GM23338 (cell line): ENCODE measurements at regions not wholly inside any gene's neighbourhood (a gene's known extent, or its start where the extent isn't known, plus 50 kb on each side); places are given as distances from the start of the nearest gene placed in this dataset.

Experiments used
- ATAC-seq: fragments of 200-7000 bp; cut with Tn5 transposase; 3 replicates; pipeline ENCODE4 v1.9.1; 2020
- DNase-seq: peaks from one replicate; pipeline ENCODE4 v3.0.0-alpha.2; 2015; ENCODE audit warnings: low spot score
- H2AFZ ChIP-seq: fragments of 200-600 bp; sonication (generic); 2 replicates; pipeline ENCODE4 v1.8.0; 2016; ENCODE audit warnings: antibody characterized with exemption, mild to moderate bottlenecking, moderate library complexity
- H3F3A ChIP-seq: fragments of 200-600 bp; sonication (generic); replicated peaks from 2 replicates; pipeline ENCODE4 v1.8.0; 2017; ENCODE audit warnings: antibody characterized with exemption, mixed run types, low read depth
- H3K27ac ChIP-seq: fragments of 200-600 bp; sonication (generic); 2 replicates; pipeline ENCODE4 v1.6.1; 2016; ENCODE audit warnings: low read depth
- H3K27me3 ChIP-seq: fragments of 200-600 bp; sonication (generic); 2 replicates; pipeline ENCODE4 v1.8.0; 2016; ENCODE audit warnings: mild to moderate bottlenecking, mixed run types, moderate library complexity; ENCODE audit not compliant: insufficient read depth
- H3K36me3 ChIP-seq: fragments of 200-600 bp; sonication (generic); 2 replicates; pipeline ENCODE4 v1.8.0; 2016; ENCODE audit warnings: mild to moderate bottlenecking; ENCODE audit not compliant: insufficient read depth
- H3K4me1 ChIP-seq: fragments of 200-600 bp; sonication (generic); 2 replicates; pipeline ENCODE4 v1.8.0; 2016; ENCODE audit warnings: mild to moderate bottlenecking, moderate library complexity; ENCODE audit not compliant: insufficient read depth
- H3K4me2 ChIP-seq: fragments of 200-600 bp; sonication (generic); 2 replicates; pipeline ENCODE4 v1.7.1; 2017; ENCODE audit warnings: mixed run types
- H3K4me3 ChIP-seq: fragments of 200-600 bp; sonication (generic); 2 replicates; pipeline ENCODE4 v1.6.1; 2016; ENCODE audit warnings: mixed run types
- H3K79me2 ChIP-seq: fragments of 200-600 bp; sonication (generic); replicated peaks from 2 replicates; pipeline ENCODE4 v1.8.0; 2017; ENCODE audit warnings: mild to moderate bottlenecking; ENCODE audit not compliant: insufficient read depth
- H3K9me2 ChIP-seq: fragments of 200-600 bp; sonication (generic); 2 replicates; pipeline ENCODE4 v1.8.0; 2017; ENCODE audit not compliant: insufficient read depth
- H4K20me1 ChIP-seq: fragments of 200-600 bp; sonication (generic); replicated peaks from 2 replicates; pipeline ENCODE4 v1.8.0; 2017; ENCODE audit warnings: mild to moderate bottlenecking; ENCODE audit not compliant: insufficient read depth
- H3K27ac Mint-ChIP-seq: 2 replicates; pipeline ENCODE4 v1.8.0; 2020; ENCODE audit warnings: inconsistent platforms, mild to moderate bottlenecking, moderate library complexity, mixed read lengths
- H3K27me3 Mint-ChIP-seq: 3 replicates; pipeline ENCODE4 v1.8.0; 2022; ENCODE audit warnings: low read depth, mild to moderate bottlenecking, moderate library complexity, mixed read lengths, inconsistent platforms; ENCODE audit not compliant: insufficient read depth, poor library complexity
- H3K36me3 Mint-ChIP-seq: 3 replicates; pipeline ENCODE4 v1.8.0; 2021; ENCODE audit warnings: low read depth, mild to moderate bottlenecking, inconsistent platforms, moderate library complexity, mixed read lengths
- H3K4me1 Mint-ChIP-seq: 3 replicates; pipeline ENCODE4 v1.8.0; 2020; ENCODE audit warnings: mild to moderate bottlenecking, inconsistent platforms, mixed read lengths
- H3K4me3 Mint-ChIP-seq: 3 replicates; pipeline ENCODE4 v1.8.0; 2021; ENCODE audit warnings: moderate library complexity, mild to moderate bottlenecking, inconsistent platforms, mixed read lengths
- H3K9me3 Mint-ChIP-seq: 3 replicates; pipeline ENCODE4 v1.8.0; 2020; ENCODE audit warnings: moderate library complexity, mild to moderate bottlenecking, inconsistent platforms, mixed read lengths
- CREB1 ChIP-seq: fragments of 250-450 bp; sonication (Bioruptor Pico); IDR thresholded peaks from 2 replicates; pipeline ENCODE4 v1.5.0; 2020; ENCODE audit warnings: low read depth, mild to moderate bottlenecking, moderate library complexity
- ETS1 ChIP-seq: IDR thresholded peaks from 2 replicates; pipeline ENCODE4 v1.6.1; 2016; ENCODE audit warnings: antibody characterized with exemption
- EZH2phosphoT487 ChIP-seq: fragments of 200-600 bp; sonication (generic); IDR thresholded peaks from one replicate; pipeline ENCODE4 v1.8.1; 2018; ENCODE audit warnings: antibody characterized with exemption; ENCODE audit not compliant: unreplicated experiment
- JUNB ChIP-seq: IDR thresholded peaks from one replicate; pipeline ENCODE4 v1.6.1; 2016; ENCODE audit warnings: antibody characterized with exemption; ENCODE audit not compliant: unreplicated experiment
- POLR2AphosphoS5 ChIP-seq: IDR thresholded peaks from 2 replicates; pipeline ENCODE4 v1.6.1; 2016; ENCODE audit warnings: antibody characterized with exemption, low read depth
- REST ChIP-seq: IDR thresholded peaks from one replicate; pipeline ENCODE4 v1.6.1; 2018; ENCODE audit warnings: antibody characterized with exemption; ENCODE audit not compliant: unreplicated experiment
- STAT1 ChIP-seq: IDR thresholded peaks from one replicate; pipeline ENCODE4 v1.6.1; 2016; ENCODE audit warnings: antibody characterized with exemption; ENCODE audit not compliant: unreplicated experiment
- ZNF331 ChIP-seq: fragments of 250-450 bp; sonication (Bioruptor Pico); IDR thresholded peaks from 2 replicates; pipeline ENCODE4 v1.5.0; 2020; ENCODE audit warnings: low read depth, mild to moderate bottlenecking, moderate library complexity
- ZNF462 ChIP-seq: fragments of 250-450 bp; sonication (Bioruptor Pico); IDR thresholded peaks from 2 replicates; pipeline ENCODE4 v1.5.0; 2020; ENCODE audit warnings: mild to moderate bottlenecking, moderate library complexity
- TF ChIP-seq, protein P1 (sequence below), 2 experiments: fragments of 200-600 bp in 1 of 2; sonication (generic) in 1 of 2; conservative IDR thresholded peaks; 2 replicates each; pipeline versions ENCODE4 v1.5.1 to v1.6.1; 2016 to 2017; ENCODE audit warnings: antibody characterized with exemption in 2 of 2, low read depth in 2 of 2, mild to moderate bottlenecking in 2 of 2, moderate library complexity in 1 of 2

DNA sequence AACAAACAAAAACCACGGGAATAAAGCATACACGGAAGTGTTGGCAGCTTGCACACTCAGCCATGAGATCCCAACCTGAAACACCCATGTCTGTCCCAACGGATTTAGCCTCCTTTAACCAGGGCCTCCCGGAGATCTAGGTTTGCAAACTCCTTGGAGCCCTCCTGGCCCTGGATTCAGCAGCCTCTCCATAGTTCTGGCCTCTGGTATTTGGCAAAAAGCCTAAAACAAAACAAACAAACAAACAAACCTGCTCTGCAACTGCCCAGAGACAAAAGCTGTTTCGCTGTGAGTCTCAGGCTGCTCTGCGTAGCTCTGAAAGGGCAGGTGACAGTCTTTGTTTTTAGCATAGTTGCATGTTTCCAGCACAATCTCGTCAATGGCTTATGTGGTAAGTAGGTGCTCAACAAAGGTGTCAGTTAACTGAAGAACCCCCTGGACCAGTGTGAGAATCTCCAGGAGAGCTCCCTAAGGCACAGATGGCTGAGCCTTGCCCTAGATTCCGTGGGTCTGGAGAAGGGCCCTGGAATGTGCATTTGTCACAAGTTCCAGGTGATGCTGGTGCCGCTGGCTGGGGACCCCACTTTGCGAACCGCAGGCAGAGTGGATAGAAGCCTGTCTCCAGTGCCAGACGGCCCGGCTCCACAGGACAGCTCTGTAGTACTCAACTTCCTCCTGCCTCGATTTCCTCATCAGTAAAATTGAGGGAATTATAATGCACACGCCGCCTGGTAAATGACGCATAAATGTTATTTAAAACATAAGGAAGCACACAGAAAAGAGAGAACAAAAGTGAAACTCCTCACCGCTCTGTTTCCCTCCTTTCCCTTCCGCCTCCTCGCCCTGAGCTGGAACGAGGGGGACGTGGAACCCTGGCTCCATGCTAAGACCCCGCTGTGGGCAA is 86.2 kb downstream of the RIPK4 start:
- no peaks in the 10 kb centered on the region for H3K36me3 ChIP-seq
- DNase-seq (peak; percentile 34), ATAC-seq (no peak)
- no peak overlapping the region for H3K27ac ChIP-seq
- no peaks in the 10 kb centered on the region; the same call in 1 of the 3 replicates for H3K9me3 Mint-ChIP-seq
- H3K4me1 ChIP-seq, result peaks cover 14% of the 10 kb centered on the region; the same call in 1 of the 2 replicates
- H3K79me2 ChIP-seq, result no peaks in the 10 kb centered on the region
- TF ChIP-seq STAT1 (no peak), ZNF331 (CRISPR knock-in tag) (no peak), JUNB (no peak), REST (no peak), ETS1 (no peak), ZNF462 (CRISPR knock-in tag) (no peak), POLR2AphosphoS5 (no peak), CREB1 (CRISPR knock-in tag) (no peak), EZH2phosphoT487 (no peak)
- TF ChIP-seq, protein P1, sequence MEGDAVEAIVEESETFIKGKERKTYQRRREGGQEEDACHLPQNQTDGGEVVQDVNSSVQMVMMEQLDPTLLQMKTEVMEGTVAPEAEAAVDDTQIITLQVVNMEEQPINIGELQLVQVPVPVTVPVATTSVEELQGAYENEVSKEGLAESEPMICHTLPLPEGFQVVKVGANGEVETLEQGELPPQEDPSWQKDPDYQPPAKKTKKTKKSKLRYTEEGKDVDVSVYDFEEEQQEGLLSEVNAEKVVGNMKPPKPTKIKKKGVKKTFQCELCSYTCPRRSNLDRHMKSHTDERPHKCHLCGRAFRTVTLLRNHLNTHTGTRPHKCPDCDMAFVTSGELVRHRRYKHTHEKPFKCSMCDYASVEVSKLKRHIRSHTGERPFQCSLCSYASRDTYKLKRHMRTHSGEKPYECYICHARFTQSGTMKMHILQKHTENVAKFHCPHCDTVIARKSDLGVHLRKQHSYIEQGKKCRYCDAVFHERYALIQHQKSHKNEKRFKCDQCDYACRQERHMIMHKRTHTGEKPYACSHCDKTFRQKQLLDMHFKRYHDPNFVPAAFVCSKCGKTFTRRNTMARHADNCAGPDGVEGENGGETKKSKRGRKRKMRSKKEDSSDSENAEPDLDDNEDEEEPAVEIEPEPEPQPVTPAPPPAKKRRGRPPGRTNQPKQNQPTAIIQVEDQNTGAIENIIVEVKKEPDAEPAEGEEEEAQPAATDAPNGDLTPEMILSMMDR (conservative IDR thresholded peaks at IDR 0.05; ENCODE audit: low read depth in 2 of 2), result no peak
- no peaks in the 10 kb centered on the region for H3K27me3 ChIP-seq
- H4K20me1 ChIP-seq, result no peaks in the 10 kb centered on the region
- no peak overlapping the region for H3K4me2 ChIP-seq
- H3K4me1 Mint-ChIP-seq, result peaks cover 31% of the 10 kb centered on the region
- H2AFZ ChIP-seq, result peak overlapping the region; percentile 70
- H3K27me3 Mint-ChIP-seq, result peaks cover 4% of the 10 kb centered on the region
- H3K9me2 ChIP-seq, result no peaks in the 10 kb centered on the region
- H3F3A ChIP-seq, result no peaks in the 10 kb centered on the region
- H3K36me3 Mint-ChIP-seq, result no peaks in the 10 kb centered on the region
- H3K27ac Mint-ChIP-seq, result no peak overlapping the region; the same call in 1 of the 2 replicates
- H3K4me3 Mint-ChIP-seq, result no peak overlapping the region
- no peak overlapping the region for H3K4me3 ChIP-seq
